ENCODE measurements at regions not wholly inside any gene's neighbourhood (a gene's known extent, or its start where the extent isn't known, plus 50 kb on each side); places are given as distances from the start of the nearest gene placed in this dataset.

DNA sequence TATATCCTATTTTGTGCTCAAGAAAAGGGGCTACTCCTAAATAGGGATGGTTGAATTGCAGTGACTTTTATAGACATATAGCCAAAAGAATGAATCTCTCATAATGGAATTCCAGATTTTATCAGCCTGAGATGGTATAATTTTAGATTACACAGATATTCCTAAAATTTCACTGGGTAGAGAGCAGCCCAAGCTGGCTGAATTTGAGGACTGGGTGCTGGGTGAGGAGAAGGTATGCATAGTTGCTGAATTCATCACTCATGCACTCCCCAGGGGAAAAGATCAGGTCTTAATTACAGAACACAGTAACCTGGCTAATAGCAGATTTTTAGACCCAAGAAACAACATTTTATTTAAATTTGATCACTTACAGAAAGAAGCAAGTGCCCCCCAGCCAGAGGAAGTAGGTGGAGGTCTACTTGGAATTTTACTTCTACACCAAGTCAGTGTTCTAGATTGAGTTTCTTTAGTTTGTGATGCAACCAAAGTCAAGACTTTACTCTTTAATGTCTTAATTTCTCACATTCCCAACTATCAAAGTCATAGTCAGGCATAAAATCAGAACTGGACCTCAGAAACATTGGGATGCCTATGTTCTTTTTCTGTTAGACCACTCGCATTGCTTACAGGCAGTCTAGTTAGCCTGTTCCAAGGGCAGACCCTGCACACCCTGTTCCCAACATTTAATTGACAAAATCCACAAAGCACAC, 337.4 kb upstream of the PODXL start:
- TF ChIP-seq CTCF (IDR thresholded peaks at IDR 0.05; ENCODE audit: insufficient read depth, low read length) (no peak), REST (IDR thresholded peaks at IDR 0.05; ENCODE audit: insufficient replicate concordance, low read depth) (no peak), GABPA (IDR thresholded peaks at IDR 0.05; ENCODE audit: low read depth) (no peak)
